PC-9 (cell line): ENCODE measurements at regions not wholly inside any gene's neighbourhood (a gene's known extent, or its start where the extent isn't known, plus 50 kb on each side); places are given as distances from the start of the nearest gene placed in this dataset.

Experiments used
- EZH2 ChIP-seq: fragments of 200-600 bp; sonication (generic); IDR thresholded peaks from 2 replicates; pipeline ENCODE4 v1.8.0; 2017; ENCODE audit warnings: antibody characterized with exemption, low read depth
- TF ChIP-seq, protein P1 (sequence below): fragments of 200-600 bp; sonication (generic); conservative IDR thresholded peaks from 2 replicates; pipeline ENCODE4 v1.6.1; 2017; ENCODE audit warnings: mixed run types, antibody characterized with exemption, mild to moderate bottlenecking, moderate library complexity

DNA sequence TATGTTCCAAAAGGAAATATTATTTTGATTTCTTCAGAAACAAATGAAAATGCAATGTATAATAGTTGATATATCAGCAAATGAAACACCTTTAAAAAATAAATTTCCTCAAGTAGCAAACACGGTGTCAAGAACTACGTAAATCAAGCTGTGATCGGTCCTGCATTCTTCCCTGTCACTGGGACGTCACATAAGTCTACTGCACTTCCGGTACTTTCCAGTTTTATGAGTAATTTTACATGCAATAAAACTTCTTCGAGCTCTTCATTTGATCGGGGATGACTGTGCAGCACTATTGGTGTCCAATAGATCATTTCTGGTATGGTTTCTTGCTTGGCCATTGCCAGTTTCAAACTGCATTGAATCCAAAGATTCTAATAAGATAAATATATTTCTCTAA, 114.0 kb upstream of the VEGFC start:
- no peak for TF ChIP-seq EZH2
- TF ChIP-seq, protein P1, sequence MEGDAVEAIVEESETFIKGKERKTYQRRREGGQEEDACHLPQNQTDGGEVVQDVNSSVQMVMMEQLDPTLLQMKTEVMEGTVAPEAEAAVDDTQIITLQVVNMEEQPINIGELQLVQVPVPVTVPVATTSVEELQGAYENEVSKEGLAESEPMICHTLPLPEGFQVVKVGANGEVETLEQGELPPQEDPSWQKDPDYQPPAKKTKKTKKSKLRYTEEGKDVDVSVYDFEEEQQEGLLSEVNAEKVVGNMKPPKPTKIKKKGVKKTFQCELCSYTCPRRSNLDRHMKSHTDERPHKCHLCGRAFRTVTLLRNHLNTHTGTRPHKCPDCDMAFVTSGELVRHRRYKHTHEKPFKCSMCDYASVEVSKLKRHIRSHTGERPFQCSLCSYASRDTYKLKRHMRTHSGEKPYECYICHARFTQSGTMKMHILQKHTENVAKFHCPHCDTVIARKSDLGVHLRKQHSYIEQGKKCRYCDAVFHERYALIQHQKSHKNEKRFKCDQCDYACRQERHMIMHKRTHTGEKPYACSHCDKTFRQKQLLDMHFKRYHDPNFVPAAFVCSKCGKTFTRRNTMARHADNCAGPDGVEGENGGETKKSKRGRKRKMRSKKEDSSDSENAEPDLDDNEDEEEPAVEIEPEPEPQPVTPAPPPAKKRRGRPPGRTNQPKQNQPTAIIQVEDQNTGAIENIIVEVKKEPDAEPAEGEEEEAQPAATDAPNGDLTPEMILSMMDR = no peak
